Activated naive CD4-positive, alpha-beta T cell treated with anti-CD3 and anti-CD28 coated beads, Interleukin-2, amount 50 U/mL, for 72 hours (primary cell): ENCODE measurements at regions not wholly inside any gene's neighbourhood (a gene's known extent, or its start where the extent isn't known, plus 50 kb on each side); places are given as distances from the start of the nearest gene placed in this dataset.

Experiments used
- ATAC-seq, 2 donors: fragments of 150-1000 bp; cut with Tn5 transposase; 2 replicates each; pipeline ENCODE4 v1.10.0; 2021; ENCODE audit warnings: mild to moderate bottlenecking in 2 of 2, moderate library complexity in 2 of 2
- DNase-seq, 2 donors: peaks; one replicate each; pipeline ENCODE4 v3.0.0; 2021 to 2022; ENCODE audit warnings: low spot score in 2 of 2
- H3K27ac Mint-ChIP-seq, 2 donors: one replicate each; pipeline ENCODE4 v1.8.0; 2022; ENCODE audit warnings: mild to moderate bottlenecking in 2 of 2, mixed read lengths in 2 of 2
- H3K36me3 Mint-ChIP-seq, 2 donors: one replicate each; pipeline ENCODE4 v1.8.0; 2022; ENCODE audit warnings: mixed read lengths in 2 of 2
- H3K9me3 Mint-ChIP-seq, 2 donors: one replicate each; pipeline ENCODE4 v1.8.0; 2022; ENCODE audit warnings: mixed read lengths in 2 of 2

DNA sequence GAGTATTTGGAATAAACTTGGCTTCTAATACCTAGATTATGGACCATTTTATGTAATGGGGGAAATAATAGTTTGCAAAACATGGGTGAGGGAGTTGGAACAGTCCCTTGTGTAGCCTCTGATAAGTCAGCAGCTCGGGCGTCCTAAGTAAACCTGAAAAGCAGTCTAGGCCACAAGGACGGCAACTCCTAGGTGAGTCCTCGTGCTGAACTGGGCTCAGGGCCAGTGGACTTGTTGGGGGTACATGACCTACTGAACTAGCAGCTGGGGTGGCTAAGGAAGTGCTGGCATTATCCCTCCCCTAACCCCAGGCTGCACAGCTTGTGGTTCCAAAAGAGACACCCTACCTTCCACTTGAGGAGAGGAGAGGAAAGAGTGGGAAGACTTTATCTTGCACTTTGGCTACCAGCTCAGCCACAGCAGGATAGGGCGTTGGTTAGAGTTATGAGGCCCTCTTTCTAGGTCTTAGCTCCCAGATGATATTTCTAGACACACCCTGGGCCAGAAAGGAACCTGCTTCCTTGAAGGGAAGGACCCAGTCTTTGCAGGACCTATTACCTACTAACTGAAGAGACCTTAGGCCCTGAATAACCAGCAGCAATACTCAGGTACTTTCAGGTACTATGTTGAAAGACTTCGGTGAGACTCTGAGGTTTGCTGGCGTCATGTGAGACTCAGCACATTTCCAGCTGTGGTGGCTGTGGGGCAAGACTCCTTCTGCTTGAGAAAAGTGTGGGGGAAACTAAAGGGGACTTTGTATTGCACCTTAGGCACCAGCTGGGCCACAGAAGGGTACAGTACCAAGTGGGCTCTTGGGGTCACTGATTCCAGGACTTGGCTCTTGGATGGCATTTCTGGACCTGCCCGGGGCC lies 71.0 kb downstream of the AQP4 start:
- no peak overlapping the region for H3K27ac Mint-ChIP-seq
- ATAC-seq, result no peak
- DNase-seq, result no peak
- H3K9me3 Mint-ChIP-seq, result peaks cover 12 to 16% of the 10 kb centered on the region in 2 donors
- no peaks in the 10 kb centered on the region for H3K36me3 Mint-ChIP-seq

DNA sequence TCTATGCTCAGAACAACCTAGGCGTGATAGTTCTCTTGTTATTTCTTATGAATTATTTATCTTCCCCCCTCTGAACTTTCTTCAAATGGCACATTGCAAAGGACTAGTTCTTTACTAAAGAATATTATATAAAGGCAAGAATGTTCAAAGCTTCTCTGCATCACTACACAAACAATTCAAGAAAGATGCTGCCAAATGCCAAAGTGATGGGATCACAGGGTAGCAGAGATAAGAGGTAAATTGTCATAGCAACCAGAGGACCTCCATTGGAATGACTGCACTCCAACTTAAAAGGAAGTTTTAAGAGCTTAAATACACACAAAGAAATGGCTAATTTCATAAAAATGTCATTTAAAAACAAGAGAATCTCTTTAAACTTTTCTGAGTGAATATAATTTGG lies 72.8 kb downstream of the AQP4 start:
- H3K36me3 Mint-ChIP-seq, result no peaks in the 10 kb centered on the region

GRCh38 chr18:26791676-26792075 lies 73.8 kb downstream of the AQP4 start:
- peaks cover 0 to 4% of the 10 kb centered on the region in 2 donors for H3K9me3 Mint-ChIP-seq

More for the DNA sequence above, 72.8 kb downstream of the AQP4 start:
- H3K27ac Mint-ChIP-seq, result no peak overlapping the region
- peaks cover 0 to 6% of the 10 kb centered on the region in 2 donors for H3K9me3 Mint-ChIP-seq
- no peak for DNase-seq
- ATAC-seq, result no peak

GRCh38 chr18:26784599-26784998 lies 80.9 kb downstream of the AQP4 start:
- DNase-seq, result no peak
- peaks cover 3 to 4% of the 10 kb centered on the region in 2 donors for H3K9me3 Mint-ChIP-seq
- no peak overlapping the region for H3K27ac Mint-ChIP-seq
- H3K36me3 Mint-ChIP-seq, result no peaks in the 10 kb centered on the region
- ATAC-seq, result no peak

More at GRCh38 chr18:26791676-26792075, 73.8 kb downstream of the AQP4 start:
- no peaks in the 10 kb centered on the region for H3K36me3 Mint-ChIP-seq
- ATAC-seq (no peak), DNase-seq (no peak)
- H3K27ac Mint-ChIP-seq, result no peak overlapping the region

GRCh38 chr18:26783170-26783569 lies 82.3 kb downstream of the AQP4 start:
- peaks cover 3 to 4% of the 10 kb centered on the region in 2 donors for H3K9me3 Mint-ChIP-seq
- H3K27ac Mint-ChIP-seq, result no peak overlapping the region

GRCh38 chr18:26780520-26781325 lies 84.8 kb downstream of the AQP4 start:
- peaks cover 3 to 6% of the 10 kb centered on the region in 2 donors for H3K9me3 Mint-ChIP-seq
- DNase-seq (no peak), ATAC-seq (no peak)
- no peak overlapping the region for H3K27ac Mint-ChIP-seq
- H3K36me3 Mint-ChIP-seq, result no peaks in the 10 kb centered on the region

More at GRCh38 chr18:26783170-26783569, 82.3 kb downstream of the AQP4 start:
- no peak for DNase-seq
- no peak for ATAC-seq
- no peaks in the 10 kb centered on the region for H3K36me3 Mint-ChIP-seq

GRCh38 chr18:26778054-26778393 lies 87.5 kb downstream of the AQP4 start:
- DNase-seq (no peak), ATAC-seq (no peak)
- Mint-ChIP-seq H3K36me3 (no peaks in the 10 kb centered on the region), H3K9me3 (peaks cover 3 to 8% of the 10 kb centered on the region in 2 donors), H3K27ac (no peak overlapping the region)

GRCh38 chr18:26777351-26778053 lies 88.0 kb downstream of the AQP4 start:
- Mint-ChIP-seq H3K27ac (no peak overlapping the region), H3K9me3 (peaks cover 3 to 7% of the 10 kb centered on the region in 2 donors), H3K36me3 (no peaks in the 10 kb centered on the region)
- ATAC-seq (no peak), DNase-seq (no peak)

- no peaks in the 10 kb centered on the region for H3K36me3 Mint-ChIP-seq
- H3K9me3 Mint-ChIP-seq, result peaks cover 8 to 9% of the 10 kb centered on the region in 2 donors
- DNase-seq (no peak), ATAC-seq (no peak)
- no peak overlapping the region for H3K27ac Mint-ChIP-seq
These were observed 92.8 kb downstream of the AQP4 start for GRCh38 chr18:26772691-26773090.

- no peak for ATAC-seq
- Mint-ChIP-seq H3K36me3 (no peaks in the 10 kb centered on the region), H3K9me3 (peaks cover 8 to 9% of the 10 kb centered on the region in 2 donors), H3K27ac (no peak overlapping the region)
- no peak for DNase-seq
These were observed 94.0 kb downstream of the AQP4 start for GRCh38 chr18:26771524-26771923.

DNA sequence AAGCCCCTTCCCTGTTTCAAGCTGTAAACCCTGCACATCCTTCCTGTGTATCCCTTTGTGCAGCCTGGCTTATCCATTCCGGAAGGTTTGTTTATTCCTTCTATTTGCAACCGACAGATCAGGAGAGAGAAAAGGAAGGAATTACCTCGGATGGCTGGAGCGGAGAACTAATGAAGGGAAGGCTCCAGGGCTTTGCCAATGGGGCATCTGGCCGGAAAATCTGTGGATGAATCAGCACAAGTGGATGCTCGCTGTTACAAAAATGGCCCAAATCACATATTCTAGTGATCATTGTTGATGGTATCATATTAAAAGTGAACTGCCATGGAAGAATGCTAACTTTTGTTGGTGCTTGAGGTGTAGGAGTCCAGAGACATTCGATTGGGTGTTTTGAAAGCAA lies 97.1 kb downstream of the AQP4 start:
- H3K9me3 Mint-ChIP-seq, result peaks cover 13 to 14% of the 10 kb centered on the region in 2 donors
- no peaks in the 10 kb centered on the region for H3K36me3 Mint-ChIP-seq

GRCh38 chr18:26765498-26765897 lies 100.0 kb downstream of the AQP4 start:
- no peaks in the 10 kb centered on the region for H3K36me3 Mint-ChIP-seq
- peaks cover 12 to 13% of the 10 kb centered on the region in 2 donors for H3K9me3 Mint-ChIP-seq
- no peak for DNase-seq
- ATAC-seq, result no peak
- peak overlapping the region in 1 of 2 donors; percentile 25 for H3K27ac Mint-ChIP-seq

More for the DNA sequence above, 97.1 kb downstream of the AQP4 start:
- DNase-seq (no peak), ATAC-seq (no peak)
- no peak overlapping the region for H3K27ac Mint-ChIP-seq

- DNase-seq (no peak), ATAC-seq (no peak)
- Mint-ChIP-seq H3K27ac (no peak overlapping the region), H3K36me3 (no peaks in the 10 kb centered on the region), H3K9me3 (peaks cover 9 to 13% of the 10 kb centered on the region in 2 donors)
These were observed 100.9 kb downstream of the AQP4 start for GRCh38 chr18:26764586-26764985.

DNA sequence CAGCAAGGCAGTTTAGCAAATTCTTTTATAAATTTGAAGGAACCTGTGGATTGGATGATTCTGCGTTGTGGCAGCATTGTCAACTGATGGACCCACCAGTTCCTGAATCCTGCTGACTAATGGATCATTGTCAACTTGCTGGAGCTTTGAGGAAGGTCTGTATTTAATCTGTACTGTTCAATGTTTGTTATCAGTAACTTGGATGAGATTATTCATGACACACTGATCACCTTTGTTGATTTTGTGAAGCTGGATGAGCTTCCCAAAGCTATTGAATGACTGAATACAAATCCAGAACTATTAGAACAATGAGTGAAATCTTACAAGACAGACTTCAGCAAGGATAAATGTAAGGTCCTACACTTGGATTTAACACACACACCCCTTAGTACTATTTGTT lies 101.3 kb downstream of the AQP4 start:
- DNase-seq (no peak), ATAC-seq (no peak)
- H3K36me3 Mint-ChIP-seq, result no peaks in the 10 kb centered on the region
- H3K9me3 Mint-ChIP-seq, result peaks cover 9 to 10% of the 10 kb centered on the region in 2 donors
- H3K27ac Mint-ChIP-seq, result no peak overlapping the region

DNA sequence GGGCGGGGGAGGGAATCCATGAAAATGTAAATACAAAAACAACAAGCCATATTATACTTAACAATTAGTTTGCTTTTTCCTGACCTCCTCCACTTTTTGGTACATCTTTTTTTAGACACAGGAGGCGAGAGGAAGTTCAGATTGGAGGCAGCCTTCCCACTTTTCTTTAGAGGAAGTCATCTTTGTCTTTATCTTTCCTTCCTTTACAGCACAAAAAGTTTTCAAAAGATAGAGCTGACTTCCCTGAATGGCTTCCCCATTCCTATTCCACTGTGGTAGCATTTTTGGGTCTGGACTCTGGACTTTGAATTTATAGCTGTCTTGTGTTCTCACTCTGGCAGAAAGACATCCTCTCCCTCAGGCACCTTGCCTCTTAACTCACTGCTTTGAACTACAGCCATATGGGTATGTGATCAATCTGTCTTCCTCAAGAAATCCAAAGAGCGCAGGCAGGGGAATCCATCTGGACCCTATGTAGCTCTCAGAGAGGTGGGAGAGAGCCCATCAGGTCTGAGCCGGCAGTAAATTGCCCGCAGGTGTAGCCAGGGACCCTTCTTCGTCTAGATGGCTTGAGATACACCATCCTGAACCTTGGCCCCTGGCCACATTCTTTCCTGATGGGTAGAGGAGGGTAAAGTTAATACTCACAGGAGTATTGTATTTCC lies 101.9 kb downstream of the AQP4 start:
- Mint-ChIP-seq H3K27ac (peak overlapping the region in 1 of 2 donors; percentile 60), H3K9me3 (peaks cover 9 to 10% of the 10 kb centered on the region in 2 donors), H3K36me3 (no peaks in the 10 kb centered on the region)
- no peak for ATAC-seq
- DNase-seq, result no peak

- ATAC-seq, result no peak
- Mint-ChIP-seq H3K9me3 (no peaks in the 10 kb centered on the region), H3K36me3 (no peaks in the 10 kb centered on the region), H3K27ac (no peak overlapping the region)
- no peak for DNase-seq
These were observed 108.1 kb downstream of the AQP4 start for GRCh38 chr18:26757263-26758019.
